ENCODE measurements at regions not wholly inside any gene's neighbourhood (a gene's known extent, or its start where the extent isn't known, plus 50 kb on each side); places are given as distances from the start of the nearest gene placed in this dataset.
A peak's percentile ranks its signal among the peaks of the same experiment; 100 is the strongest.

GRCh38 chr2:67210430-67210829, 186.7 kb upstream of the ETAA1 start:
- in situ Hi-C loops (cut with HindIII; ENCODE audit: low pct_ligation_motif_present, low sequenced_read_pairs), result no loop called here
- DNase-seq, result no peak
- peak; percentile 27 for TF ChIP-seq CTCF (IDR thresholded peaks at IDR 0.05; ENCODE audit: low read depth, low read length, missing control alignments)
- H3K4me3 ChIP-seq (ENCODE audit: low read depth, low read length), result no peak overlapping the region
- no peaks in the 10 kb centered on the region for H3K36me3 ChIP-seq (replicated peaks)
- H3K27ac ChIP-seq, result no peak overlapping the region
- H3K27me3 ChIP-seq (replicated peaks), result no peaks in the 10 kb centered on the region

- in situ Hi-C loops (cut with HindIII; ENCODE audit: low pct_ligation_motif_present, low sequenced_read_pairs), result no loop called here
- Histone ChIP-seq H3K27me3 (replicated peaks) (no peaks in the 10 kb centered on the region), H3K27ac (no peak overlapping the region), H3K4me3 (ENCODE audit: low read depth, low read length) (no peak overlapping the region), H3K36me3 (replicated peaks) (no peaks in the 10 kb centered on the region)
- DNase-seq, result no peak
- TF ChIP-seq CTCF (IDR thresholded peaks at IDR 0.05; ENCODE audit: low read depth, low read length, missing control alignments), result no peak
Measured at GRCh38 chr2:67212203-67212602, 184.9 kb upstream of the ETAA1 start.

GRCh38 chr2:67213270-67213670, 183.9 kb upstream of the ETAA1 start:
- in situ Hi-C loops (cut with HindIII; ENCODE audit: low pct_ligation_motif_present, low sequenced_read_pairs), result no loop called here
- DNase-seq, result no peak
- no peak for TF ChIP-seq CTCF (IDR thresholded peaks at IDR 0.05; ENCODE audit: low read depth, low read length, missing control alignments)
- H3K4me3 ChIP-seq (ENCODE audit: low read depth, low read length), result no peak overlapping the region
- H3K27me3 ChIP-seq (replicated peaks), result no peaks in the 10 kb centered on the region
- H3K27ac ChIP-seq, result no peak overlapping the region
- H3K36me3 ChIP-seq (replicated peaks), result no peaks in the 10 kb centered on the region

- in situ Hi-C loops (cut with HindIII; ENCODE audit: low pct_ligation_motif_present, low sequenced_read_pairs), result no loop called here
- no peak for TF ChIP-seq CTCF (IDR thresholded peaks at IDR 0.05; ENCODE audit: low read depth, low read length, missing control alignments)
- H3K36me3 ChIP-seq (replicated peaks), result no peaks in the 10 kb centered on the region
Measured at GRCh38 chr2:67213677-67214402, 183.3 kb upstream of the ETAA1 start.

GRCh38 chr2:67214585-67215185, 182.4 kb upstream of the ETAA1 start:
- Histone ChIP-seq H3K27ac (no peak overlapping the region), H3K4me3 (ENCODE audit: low read depth, low read length) (no peak overlapping the region), H3K27me3 (replicated peaks) (no peaks in the 10 kb centered on the region), H3K36me3 (replicated peaks) (no peaks in the 10 kb centered on the region)
- in situ Hi-C loops (cut with HindIII; ENCODE audit: low pct_ligation_motif_present, low sequenced_read_pairs), result no loop called here
- DNase-seq, result no peak
- TF ChIP-seq CTCF (IDR thresholded peaks at IDR 0.05; ENCODE audit: low read depth, low read length, missing control alignments), result no peak

More at GRCh38 chr2:67213677-67214402, 183.3 kb upstream of the ETAA1 start:
- no peaks in the 10 kb centered on the region for H3K27me3 ChIP-seq (replicated peaks)
- no peak overlapping the region for H3K27ac ChIP-seq
- no peak for DNase-seq
- no peak overlapping the region for H3K4me3 ChIP-seq (ENCODE audit: low read depth, low read length)
